ENCODE measurements at regions not wholly inside any gene's neighbourhood (a gene's known extent, or its start where the extent isn't known, plus 50 kb on each side); places are given as distances from the start of the nearest gene placed in this dataset.

DNA sequence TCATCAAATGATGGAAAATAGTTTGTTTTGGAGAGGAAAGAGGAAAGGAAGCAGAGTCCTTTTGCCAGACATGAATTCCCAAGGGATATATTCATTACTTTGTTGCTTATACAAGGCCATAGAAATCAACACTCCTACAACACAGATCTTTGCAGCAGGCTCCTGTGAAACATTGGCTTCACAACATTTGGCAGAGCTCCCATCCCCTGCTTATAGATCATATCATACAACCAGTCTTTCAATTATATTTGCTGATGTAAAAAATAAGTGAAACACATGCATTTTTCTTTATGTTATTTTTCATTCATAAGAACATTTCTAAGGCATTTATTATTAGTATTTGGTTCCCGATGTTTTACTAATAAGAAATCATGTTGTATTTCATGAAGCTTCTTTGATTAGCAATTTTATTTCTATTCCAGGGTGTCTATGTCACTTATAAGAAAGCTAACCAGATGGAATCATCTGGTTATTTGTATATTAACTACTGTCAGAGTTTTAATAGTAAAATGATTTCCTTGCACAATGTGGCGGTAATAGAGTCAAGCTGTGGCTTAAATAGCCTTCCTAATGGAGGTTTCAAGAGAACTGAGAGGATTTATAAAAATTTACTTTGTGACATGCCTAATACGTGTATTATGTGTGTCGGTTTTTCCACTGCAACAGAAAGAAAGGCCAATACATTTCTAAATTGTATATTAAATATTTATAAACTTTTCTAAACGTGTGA lies 470.3 kb upstream of the NCAM2 start:
- TF ChIP-seq, protein P1, sequence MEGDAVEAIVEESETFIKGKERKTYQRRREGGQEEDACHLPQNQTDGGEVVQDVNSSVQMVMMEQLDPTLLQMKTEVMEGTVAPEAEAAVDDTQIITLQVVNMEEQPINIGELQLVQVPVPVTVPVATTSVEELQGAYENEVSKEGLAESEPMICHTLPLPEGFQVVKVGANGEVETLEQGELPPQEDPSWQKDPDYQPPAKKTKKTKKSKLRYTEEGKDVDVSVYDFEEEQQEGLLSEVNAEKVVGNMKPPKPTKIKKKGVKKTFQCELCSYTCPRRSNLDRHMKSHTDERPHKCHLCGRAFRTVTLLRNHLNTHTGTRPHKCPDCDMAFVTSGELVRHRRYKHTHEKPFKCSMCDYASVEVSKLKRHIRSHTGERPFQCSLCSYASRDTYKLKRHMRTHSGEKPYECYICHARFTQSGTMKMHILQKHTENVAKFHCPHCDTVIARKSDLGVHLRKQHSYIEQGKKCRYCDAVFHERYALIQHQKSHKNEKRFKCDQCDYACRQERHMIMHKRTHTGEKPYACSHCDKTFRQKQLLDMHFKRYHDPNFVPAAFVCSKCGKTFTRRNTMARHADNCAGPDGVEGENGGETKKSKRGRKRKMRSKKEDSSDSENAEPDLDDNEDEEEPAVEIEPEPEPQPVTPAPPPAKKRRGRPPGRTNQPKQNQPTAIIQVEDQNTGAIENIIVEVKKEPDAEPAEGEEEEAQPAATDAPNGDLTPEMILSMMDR (IDR thresholded peaks at IDR 0.05; ENCODE audit: borderline replicate concordance, control extremely low read depth, extremely low read depth, insufficient read depth, missing control alignments), result no peak
- DNase-seq (ENCODE audit: low spot score), result no peak
- in situ Hi-C loops (cut with MboI; ENCODE audit: low sequenced_read_pairs, unreplicated experiment), result no loop called here

DNA sequence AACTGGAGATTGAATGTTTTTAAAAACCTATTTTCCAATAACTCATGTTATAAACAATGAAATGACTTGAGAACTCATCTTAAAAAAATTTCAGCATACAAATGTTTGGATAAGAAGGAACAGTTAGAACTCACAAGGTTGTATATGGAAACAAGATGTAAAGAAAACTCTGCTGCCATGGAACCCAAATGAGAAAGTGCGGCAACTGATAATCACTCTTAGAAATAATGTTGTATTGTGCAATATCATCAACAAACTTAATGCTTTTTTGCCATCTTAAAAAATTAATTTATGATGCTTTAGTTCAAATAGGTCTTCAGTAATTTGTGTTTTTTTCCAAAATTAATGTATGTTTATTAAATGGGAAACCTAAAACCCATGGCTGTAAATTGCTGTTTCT lies 461.1 kb upstream of the NCAM2 start:
- in situ Hi-C loops (cut with MboI; ENCODE audit: low sequenced_read_pairs, unreplicated experiment), result no loop called here
- TF ChIP-seq, protein P1 (IDR thresholded peaks at IDR 0.05; ENCODE audit: borderline replicate concordance, control extremely low read depth, extremely low read depth, insufficient read depth, missing control alignments), result no peak
- no peak for DNase-seq (ENCODE audit: low spot score)

DNA sequence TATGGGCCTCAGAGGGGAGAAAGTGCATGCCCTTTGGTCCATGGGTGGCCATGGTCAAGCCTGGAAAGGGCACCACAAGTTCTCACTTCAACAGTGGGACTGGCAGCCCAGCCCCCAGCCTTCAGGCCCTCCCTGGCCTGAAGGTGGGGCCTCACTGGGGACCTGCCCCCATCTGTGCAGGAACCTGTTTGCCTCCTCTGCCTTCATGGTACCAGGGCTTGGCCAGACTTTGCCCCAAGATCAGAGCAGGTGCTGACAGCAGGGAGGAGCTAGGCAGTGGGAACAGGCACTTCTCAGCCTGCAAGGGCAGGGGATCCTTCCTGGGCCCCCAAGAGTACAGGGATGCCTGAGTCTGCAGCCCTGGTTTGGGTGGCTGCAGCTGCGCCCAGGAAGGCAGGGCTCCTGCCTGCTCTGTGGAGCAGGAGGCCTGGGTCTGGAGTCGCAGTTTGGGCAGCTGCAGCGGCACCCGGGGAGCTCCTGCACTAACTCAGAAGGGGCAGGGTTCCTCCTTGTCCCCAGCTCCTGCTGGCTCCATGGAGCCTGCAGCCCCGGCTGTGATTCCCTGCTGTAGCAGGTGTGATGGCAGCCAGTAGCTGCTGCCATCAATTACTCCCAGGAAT lies 460.1 kb upstream of the NCAM2 start:
- TF ChIP-seq, protein P1 (IDR thresholded peaks at IDR 0.05; ENCODE audit: borderline replicate concordance, control extremely low read depth, extremely low read depth, insufficient read depth, missing control alignments), result no peak
- DNase-seq (ENCODE audit: low spot score), result no peak
- in situ Hi-C loops (cut with MboI; ENCODE audit: low sequenced_read_pairs, unreplicated experiment), result no loop called here

DNA sequence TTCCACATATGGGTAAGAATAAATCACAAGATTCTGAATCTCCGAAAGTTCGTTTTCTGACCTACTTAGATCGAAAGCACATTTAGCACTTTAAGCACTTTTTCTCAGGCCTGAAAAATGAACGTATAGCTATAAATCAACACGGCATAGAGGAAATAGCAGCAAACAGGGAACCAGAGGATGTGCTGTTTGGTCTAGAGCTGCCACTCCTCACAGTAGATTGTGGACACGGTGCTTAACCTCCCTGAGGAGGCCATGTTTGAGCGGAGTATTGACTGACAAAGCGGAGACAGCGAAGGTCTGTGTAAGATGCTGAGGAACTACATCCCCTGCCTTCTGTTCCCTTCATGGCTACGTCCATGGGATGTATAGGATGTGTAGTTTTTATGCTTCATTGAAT lies 452.8 kb upstream of the NCAM2 start:
- in situ Hi-C loops (cut with MboI; ENCODE audit: low sequenced_read_pairs, unreplicated experiment), result no loop called here
- TF ChIP-seq, protein P1 (IDR thresholded peaks at IDR 0.05; ENCODE audit: borderline replicate concordance, control extremely low read depth, extremely low read depth, insufficient read depth, missing control alignments), result no peak
- DNase-seq (ENCODE audit: low spot score), result no peak

DNA sequence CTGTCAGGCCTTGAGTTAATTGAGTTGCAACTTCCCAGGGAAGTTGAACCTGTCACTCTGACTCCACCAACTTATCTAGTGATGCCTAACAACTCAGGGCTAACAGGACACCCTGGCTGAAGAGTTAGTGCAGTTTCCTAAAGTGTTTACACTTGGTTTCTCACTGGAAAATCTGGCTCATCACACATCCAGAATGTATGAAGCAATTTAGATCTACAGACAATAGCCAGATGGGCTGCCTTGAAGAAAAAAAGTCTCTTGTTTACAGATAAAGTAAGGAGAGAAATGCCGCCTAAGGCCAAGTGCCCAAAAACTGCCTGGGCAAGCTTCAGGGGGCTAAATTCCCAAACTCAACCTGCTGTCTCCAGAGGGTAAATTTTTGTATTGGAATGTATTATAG lies 446.3 kb upstream of the NCAM2 start:
- in situ Hi-C loops (cut with MboI; ENCODE audit: low sequenced_read_pairs, unreplicated experiment), result no loop called here
- TF ChIP-seq, protein P1 (IDR thresholded peaks at IDR 0.05; ENCODE audit: borderline replicate concordance, control extremely low read depth, extremely low read depth, insufficient read depth, missing control alignments), result no peak
- DNase-seq (ENCODE audit: low spot score), result no peak

DNA sequence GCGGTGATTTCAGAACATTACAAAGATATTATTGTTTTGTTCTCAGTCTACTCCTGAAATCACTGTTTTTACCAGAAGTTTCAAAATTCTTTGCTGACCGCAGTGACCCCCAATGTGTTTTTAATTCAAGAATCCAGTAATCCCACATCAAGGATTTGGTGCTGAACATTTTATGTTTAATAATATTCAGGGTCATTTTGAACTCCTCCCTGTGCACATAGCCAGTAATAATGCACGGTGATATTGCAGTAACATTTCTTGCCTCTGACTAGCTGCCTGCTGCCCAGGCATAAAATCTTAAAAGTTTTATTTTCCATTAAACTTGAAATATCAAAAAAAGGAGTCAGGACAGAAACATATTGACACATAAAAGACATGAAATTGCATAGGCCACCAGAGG lies 443.4 kb upstream of the NCAM2 start:
- in situ Hi-C loops (cut with MboI; ENCODE audit: low sequenced_read_pairs, unreplicated experiment), result no loop called here
- TF ChIP-seq, protein P1 (IDR thresholded peaks at IDR 0.05; ENCODE audit: borderline replicate concordance, control extremely low read depth, extremely low read depth, insufficient read depth, missing control alignments), result no peak
- DNase-seq (ENCODE audit: low spot score), result no peak
